ENCODE measurements at regions not wholly inside any gene's neighbourhood (a gene's known extent, or its start where the extent isn't known, plus 50 kb on each side); places are given as distances from the start of the nearest gene placed in this dataset.

- TF ChIP-seq CTCF (conservative IDR thresholded peaks at IDR 0.05; ENCODE audit: low read depth, low read length) (no peak), MAFK (IDR thresholded peaks at IDR 0.05; ENCODE audit: low read depth, low read length) (no peak)
These were observed 80.1 kb upstream of the IMMP2L start for GRCh38 chr7:111642373-111642772.

Data from IMR-90 (cell line).